HEK293 (cell line): ENCODE measurements at regions not wholly inside any gene's neighbourhood (a gene's known extent, or its start where the extent isn't known, plus 50 kb on each side); places are given as distances from the start of the nearest gene placed in this dataset.

Experiments used
- CTCF ChIA-PET: fragments of 350-600 bp; formaldehyde crosslinking; extraction: SDS; loops from one replicate; lab custom pipeline; 2021; ENCODE audit warnings: antibody characterized with exemption; lab: Yijun Ruan, JAX
- POLR2A ChIA-PET: fragments of 300-600 bp; formaldehyde crosslinking; extraction: SDS; loops from one replicate; lab custom pipeline; 2020; ENCODE audit warnings: antibody characterized with exemption, inconsistent platforms; lab: Yijun Ruan, JAX
- H3K27ac ChIP-seq: fragments of 200-500 bp; sonication (Bioruptor generic); 2 replicates; pipeline ENCODE4 v1.5.1; 2014; ENCODE audit warnings: low read depth, low read length, control low read depth, inconsistent platforms; ENCODE audit errors: extremely low read depth
- H3K36me3 ChIP-seq, 2 experiments: fragments of 200-500 bp in 1 of 2; sonication (Bioruptor generic) in 1 of 2; 1 replicate in 1 of 2; 2 replicates in 1 of 2; pipeline ENCODE4 v1.5.1; 2014 to 2017; ENCODE audit warnings: inconsistent platforms in 2 of 2, low read length in 2 of 2; ENCODE audit not compliant: control insufficient read depth in 2 of 2, insufficient read depth in 1 of 2
- H3K4me1 ChIP-seq: fragments of 200-500 bp; sonication (Bioruptor generic); 2 replicates; pipeline ENCODE4 v1.5.1; 2014; ENCODE audit warnings: mild to moderate bottlenecking, low read length, inconsistent platforms; ENCODE audit not compliant: control insufficient read depth, insufficient read depth
- H3K4me3 ChIP-seq: 2 replicates; pipeline ENCODE4 v1.5.1; 2011; ENCODE audit warnings: low read depth, mild to moderate bottlenecking, control low read depth, low read length, moderate library complexity
- H3K9me3 ChIP-seq: fragments of 200-500 bp; sonication (Bioruptor generic); 2 replicates; pipeline ENCODE4 v1.5.1; 2014; ENCODE audit warnings: low read depth, low read length, inconsistent platforms; ENCODE audit not compliant: control insufficient read depth, insufficient read depth
- ATF2 ChIP-seq: fragments of 450-650 bp; formaldehyde crosslinking; IDR thresholded peaks from 2 replicates; pipeline ENCODE4 v1.5.1; 2016; ENCODE audit warnings: missing biosample characterization, missing genetic modification characterization, low read depth
- EGR2 ChIP-seq: fragments of 450-650 bp; formaldehyde crosslinking; IDR thresholded peaks from 2 replicates; pipeline ENCODE4 v1.5.1; 2016; ENCODE audit warnings: low read depth, missing biosample characterization, missing genetic modification characterization
- KLF9 ChIP-seq: fragments of 450-650 bp; formaldehyde crosslinking; IDR thresholded peaks from 2 replicates; pipeline ENCODE4 v1.5.1; 2016; ENCODE audit warnings: missing biosample characterization, missing genetic modification characterization, low read depth
- OVOL3 ChIP-seq: fragments of 450-650 bp; formaldehyde crosslinking; IDR thresholded peaks from 2 replicates; pipeline ENCODE4 v1.5.1; 2016; ENCODE audit warnings: missing biosample characterization, missing genetic modification characterization
- ZFHX2 ChIP-seq: fragments of 450-650 bp; formaldehyde crosslinking; conservative IDR thresholded peaks from 2 replicates; pipeline ENCODE4 v1.5.1; 2016; ENCODE audit warnings: missing biosample characterization, missing genetic modification characterization
- ZNF274 ChIP-seq, 2 experiments: fragments of 200-500 bp in 1 of 2; fragments of 450-650 bp in 1 of 2; sonication (Bioruptor generic) in 1 of 2; formaldehyde crosslinking in 1 of 2; IDR thresholded peaks; 2 replicates each; pipeline versions ENCODE4 v1.5.1 to v1.6.1; 2014 to 2016; ENCODE audit warnings: borderline replicate concordance in 1 of 2, inconsistent platforms in 1 of 2, low read length in 1 of 2, missing biosample characterization in 1 of 2, missing genetic modification characterization in 1 of 2
- ZNF404 ChIP-seq: fragments of 450-650 bp; formaldehyde crosslinking; IDR thresholded peaks from 2 replicates; pipeline ENCODE4 v1.5.1; 2017; ENCODE audit warnings: missing biosample characterization, missing genetic modification characterization
- ZNF548 ChIP-seq: fragments of 450-650 bp; formaldehyde crosslinking; IDR thresholded peaks from 2 replicates; pipeline ENCODE4 v1.5.1; 2016; ENCODE audit warnings: missing biosample characterization, missing genetic modification characterization
- TF ChIP-seq, protein P1 (sequence below): fragments of 450-650 bp; formaldehyde crosslinking; IDR thresholded peaks from 2 replicates; pipeline ENCODE4 v1.5.1; 2017; ENCODE audit warnings: missing biosample characterization, missing genetic modification characterization

DNA sequence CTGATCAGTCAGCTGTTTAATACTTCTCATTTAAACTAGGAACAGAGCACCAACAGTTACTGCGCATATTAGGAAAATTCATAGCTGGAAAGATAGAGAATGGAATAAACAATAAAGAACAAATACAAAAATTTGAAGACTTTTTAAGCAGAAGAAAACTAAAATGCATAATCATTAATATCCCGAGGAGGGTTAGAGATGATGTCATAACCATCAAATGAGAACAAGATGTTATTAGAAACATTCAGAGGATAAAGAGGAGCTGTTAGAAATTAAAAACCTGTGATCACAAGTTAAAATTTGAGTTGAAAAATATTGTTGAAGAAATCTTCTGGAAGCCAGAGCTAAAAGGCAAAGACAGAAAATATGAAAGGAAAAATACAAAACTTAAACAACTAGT lies 54.0 kb upstream of the ALKAL2 start:
- Histone ChIP-seq H3K27ac (no peak overlapping the region), H3K4me1 (no peaks in the 10 kb centered on the region), H3K4me3 (no peak overlapping the region), H3K36me3 (no peaks in the 10 kb centered on the region), H3K9me3 (no peaks in the 10 kb centered on the region)
- no peak for TF ChIP-seq KLF9 (tag by site-specific recombination)
- no peak for TF ChIP-seq OVOL3 (tag by site-specific recombination)
- TF ChIP-seq, protein P1, sequence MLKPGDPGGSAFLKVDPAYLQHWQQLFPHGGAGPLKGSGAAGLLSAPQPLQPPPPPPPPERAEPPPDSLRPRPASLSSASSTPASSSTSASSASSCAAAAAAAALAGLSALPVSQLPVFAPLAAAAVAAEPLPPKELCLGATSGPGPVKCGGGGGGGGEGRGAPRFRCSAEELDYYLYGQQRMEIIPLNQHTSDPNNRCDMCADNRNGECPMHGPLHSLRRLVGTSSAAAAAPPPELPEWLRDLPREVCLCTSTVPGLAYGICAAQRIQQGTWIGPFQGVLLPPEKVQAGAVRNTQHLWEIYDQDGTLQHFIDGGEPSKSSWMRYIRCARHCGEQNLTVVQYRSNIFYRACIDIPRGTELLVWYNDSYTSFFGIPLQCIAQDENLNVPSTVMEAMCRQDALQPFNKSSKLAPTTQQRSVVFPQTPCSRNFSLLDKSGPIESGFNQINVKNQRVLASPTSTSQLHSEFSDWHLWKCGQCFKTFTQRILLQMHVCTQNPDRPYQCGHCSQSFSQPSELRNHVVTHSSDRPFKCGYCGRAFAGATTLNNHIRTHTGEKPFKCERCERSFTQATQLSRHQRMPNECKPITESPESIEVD (tag by site-specific recombination): no peak
- TF ChIP-seq ZNF404 (tag by site-specific recombination): no peak
- no peak for TF ChIP-seq ZNF548 (tag by site-specific recombination)
- TF ChIP-seq ATF2 (tag by site-specific recombination): peak; percentile 61; the same call in 1 of the 2 replicates
- ChIA-PET CTCF (interaction anchor here (1.0 kb wide), 1 partner anchor 14 kb away, joined by 7 read pairs; no protein-coding TSS in a partner anchor), POLR2A (no interaction called here)

- TF ChIP-seq ZNF274 (IDR thresholded peaks at IDR 0.05; ENCODE audit: low read length) (no peak), ZNF274 (tag by site-specific recombination; IDR thresholded peaks at IDR 0.05; ENCODE audit: borderline replicate concordance) (no peak), ZFHX2 (tag by site-specific recombination) (peak; percentile 85), EGR2 (tag by site-specific recombination) (peak; percentile 66; the same call in 1 of the 2 replicates)
- ChIA-PET POLR2A (no interaction called here), CTCF (no interaction called here)
- H3K27ac ChIP-seq: no peak overlapping the region
- no peaks in the 10 kb centered on the region for H3K36me3 ChIP-seq
- no peaks in the 10 kb centered on the region for H3K9me3 ChIP-seq
- H3K4me3 ChIP-seq: no peak overlapping the region
- no peaks in the 10 kb centered on the region for H3K4me1 ChIP-seq
These were observed 53.2 kb upstream of the ALKAL2 start for GRCh38 chr2:341017-341542.
